Upper lobe of left lung (tissue), 6 donors: ENCODE measurements at regions not wholly inside any gene's neighbourhood (a gene's known extent, or its start where the extent isn't known, plus 50 kb on each side); places are given as distances from the start of the nearest gene placed in this dataset.

Source experiments
- ATAC-seq, 2 donors: fragments of 200-7000 bp; cut with Tn5 transposase; one replicate each; pipeline ENCODE4 v1.9.1; 2022; ENCODE audit warnings: mild to moderate bottlenecking in 2 of 2, moderate library complexity in 2 of 2; ENCODE audit not compliant: low FRiP score in 2 of 2
- DNase-seq, 2 donors: peaks; one replicate each; pipeline ENCODE4 v3.0.0-alpha.2; 2019 to 2020
- H3K27ac ChIP-seq, 4 donors: fragments of 200-600 bp; sonication (generic); one replicate each; pipeline ENCODE4 v1.5.1; 2016 to 2019
- H3K27me3 ChIP-seq, 4 donors: fragments of 200-600 bp; sonication (generic); one replicate each; pipeline ENCODE4 v1.5.1; 2017 to 2019
- H3K36me3 ChIP-seq, 4 donors: fragments of 200-600 bp; sonication (generic); one replicate each; pipeline ENCODE4 v1.5.1; 2016 to 2019
- H3K4me1 ChIP-seq, 4 donors: fragments of 200-600 bp; sonication (generic); one replicate each; pipeline ENCODE4 v1.5.1; 2018 to 2019
- H3K4me3 ChIP-seq, 4 donors: fragments of 200-600 bp; sonication (generic); one replicate each; pipeline ENCODE4 v1.5.1; 2017 to 2019; ENCODE audit warnings: mild to moderate bottlenecking in 2 of 4, moderate library complexity in 1 of 4
- H3K9me3 ChIP-seq, 4 donors: fragments of 200-600 bp; sonication (generic); one replicate each; pipeline ENCODE4 v1.5.1; 2018 to 2019
- EP300 ChIP-seq, 4 donors: sonication (generic); formaldehyde crosslinking; IDR thresholded peaks; one replicate each; pipeline ENCODE4 v1.5.1; 2017; ENCODE audit warnings: antibody characterized with exemption in 4 of 4, control low read depth in 2 of 4
- POLR2A ChIP-seq, 4 donors: fragments of 450-650 bp; IDR thresholded peaks; one replicate each; pipeline ENCODE4 v1.5.1; 2016 to 2017; ENCODE audit warnings: antibody characterized with exemption in 4 of 4, mild to moderate bottlenecking in 2 of 4
- POLR2AphosphoS5 ChIP-seq, 2 donors: sonication (generic); formaldehyde crosslinking; IDR thresholded peaks; one replicate each; pipeline ENCODE4 v1.5.1; 2017; ENCODE audit warnings: antibody characterized with exemption in 2 of 2
- WGBS, 2 donors: methylation state at CpG; one replicate each; pipeline ENCODE4 v1.1.5; 2017 to 2018; 5-methylcytosine and 5-hydroxymethylcytosine counted together
- TF ChIP-seq, protein P1 (sequence below), 6 experiments: fragments of 450-650 bp in 4 of 6; fragments of 200-600 bp in 2 of 6; sonication (generic) in 2 of 6; IDR thresholded peaks; one replicate each; pipeline ENCODE4 v1.5.1; 2016 to 2019; ENCODE audit warnings: antibody characterized with exemption in 6 of 6
- donor health status: DM: no; HTN: no; CAD: no; lungs with moderate emphysema.
- donor health status: DM: no; HTN: yes; CAD: no; lungs with severe emphysema.

DNA sequence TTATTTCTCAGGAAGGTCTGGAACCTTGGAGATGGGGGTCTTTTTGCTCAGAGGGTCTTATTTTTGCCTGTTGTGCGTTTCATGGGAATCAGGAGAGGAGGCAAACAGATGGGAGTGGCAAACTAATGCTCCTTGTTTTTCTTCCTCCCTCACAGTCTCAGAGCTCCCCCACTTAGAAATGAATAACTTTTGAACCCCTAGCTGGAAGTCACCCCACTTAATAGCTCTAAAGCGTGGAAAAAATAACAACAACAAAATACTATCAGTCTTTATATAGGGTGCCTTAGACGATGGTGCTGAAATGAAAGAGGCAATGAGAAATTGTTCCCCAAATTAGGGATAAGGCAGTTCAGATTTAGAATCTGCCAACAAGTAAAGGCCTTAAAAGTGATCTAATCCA, 76.8 kb upstream of the BDNF start:
- H3K27me3 ChIP-seq = no peaks in the 10 kb centered on the region
- no peak overlapping the region for H3K4me3 ChIP-seq
- DNase-seq (no peak), ATAC-seq (no peak)
- no peaks in the 10 kb centered on the region for H3K4me1 ChIP-seq
- H3K9me3 ChIP-seq = no peaks in the 10 kb centered on the region
- no peak overlapping the region for H3K27ac ChIP-seq
- TF ChIP-seq, protein P1, sequence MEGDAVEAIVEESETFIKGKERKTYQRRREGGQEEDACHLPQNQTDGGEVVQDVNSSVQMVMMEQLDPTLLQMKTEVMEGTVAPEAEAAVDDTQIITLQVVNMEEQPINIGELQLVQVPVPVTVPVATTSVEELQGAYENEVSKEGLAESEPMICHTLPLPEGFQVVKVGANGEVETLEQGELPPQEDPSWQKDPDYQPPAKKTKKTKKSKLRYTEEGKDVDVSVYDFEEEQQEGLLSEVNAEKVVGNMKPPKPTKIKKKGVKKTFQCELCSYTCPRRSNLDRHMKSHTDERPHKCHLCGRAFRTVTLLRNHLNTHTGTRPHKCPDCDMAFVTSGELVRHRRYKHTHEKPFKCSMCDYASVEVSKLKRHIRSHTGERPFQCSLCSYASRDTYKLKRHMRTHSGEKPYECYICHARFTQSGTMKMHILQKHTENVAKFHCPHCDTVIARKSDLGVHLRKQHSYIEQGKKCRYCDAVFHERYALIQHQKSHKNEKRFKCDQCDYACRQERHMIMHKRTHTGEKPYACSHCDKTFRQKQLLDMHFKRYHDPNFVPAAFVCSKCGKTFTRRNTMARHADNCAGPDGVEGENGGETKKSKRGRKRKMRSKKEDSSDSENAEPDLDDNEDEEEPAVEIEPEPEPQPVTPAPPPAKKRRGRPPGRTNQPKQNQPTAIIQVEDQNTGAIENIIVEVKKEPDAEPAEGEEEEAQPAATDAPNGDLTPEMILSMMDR (IDR thresholded peaks at IDR 0.05) = no peak
- TF ChIP-seq POLR2A (IDR thresholded peaks at IDR 0.05) = no peak
- no peak for TF ChIP-seq POLR2AphosphoS5 (IDR thresholded peaks at IDR 0.05)
- no peak for TF ChIP-seq EP300 (IDR thresholded peaks at IDR 0.05)
- 69 to 74% methylated on average over 3 of the region's 3 CpGs for WGBS, 2 donors
- H3K36me3 ChIP-seq = no peaks in the 10 kb centered on the region

DNA sequence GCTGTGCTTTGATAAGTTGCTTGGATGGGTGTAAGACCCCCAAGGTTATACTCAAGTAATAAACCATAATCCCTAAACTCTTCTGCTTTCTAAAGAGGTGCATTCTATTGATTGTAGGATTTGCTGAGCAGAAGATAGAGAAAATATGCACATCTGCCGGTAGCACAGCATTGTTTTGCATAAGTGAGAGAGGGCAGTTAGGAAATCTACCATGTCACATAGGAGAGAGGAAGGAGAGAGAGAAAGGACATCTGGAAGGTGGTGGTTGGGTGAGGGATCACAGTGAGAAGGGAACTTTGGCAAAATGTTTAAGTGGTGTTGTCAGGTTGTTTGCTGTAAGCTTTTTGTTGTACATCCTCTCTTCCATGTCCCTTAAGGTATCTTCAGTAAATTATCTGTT, 73.6 kb upstream of the BDNF start:
- H3K4me1 ChIP-seq = no peaks in the 10 kb centered on the region
- no peaks in the 10 kb centered on the region for H3K27me3 ChIP-seq
- DNase-seq = no peak
- WGBS, 2 donors = 68 to 74% methylated on average over 1 of the region's 1 CpG
- no peaks in the 10 kb centered on the region for H3K36me3 ChIP-seq
- ATAC-seq = no peak
- no peaks in the 10 kb centered on the region for H3K9me3 ChIP-seq
- no peak overlapping the region for H3K27ac ChIP-seq
- TF ChIP-seq POLR2A (IDR thresholded peaks at IDR 0.05) (no peak), EP300 (IDR thresholded peaks at IDR 0.05) (no peak), POLR2AphosphoS5 (IDR thresholded peaks at IDR 0.05) (no peak)
- TF ChIP-seq, protein P1 (IDR thresholded peaks at IDR 0.05) = no peak
- H3K4me3 ChIP-seq = no peak overlapping the region

DNA sequence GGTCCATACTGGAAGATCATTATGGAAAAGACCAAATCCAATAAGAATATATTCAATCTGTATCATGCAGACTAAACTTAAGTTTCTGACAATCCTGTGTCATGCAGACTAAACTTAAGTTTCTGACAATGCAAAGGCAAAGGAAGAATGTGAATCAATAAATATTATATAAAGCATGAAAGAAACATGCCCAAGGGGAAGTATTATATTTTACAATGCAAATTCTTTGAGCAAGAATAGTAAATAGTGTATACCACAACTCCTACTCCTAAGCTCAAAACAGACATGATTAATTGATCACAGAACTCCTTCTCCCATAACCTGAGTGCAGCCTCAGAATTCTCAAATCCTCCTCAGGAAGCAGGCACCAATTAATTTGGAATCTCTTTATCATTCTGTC, 71.3 kb upstream of the BDNF start:
- no peak overlapping the region for H3K4me3 ChIP-seq
- no peak for TF ChIP-seq POLR2AphosphoS5 (IDR thresholded peaks at IDR 0.05)
- TF ChIP-seq, protein P1 (IDR thresholded peaks at IDR 0.05) = no peak
- no peak for TF ChIP-seq EP300 (IDR thresholded peaks at IDR 0.05)
- no peak for TF ChIP-seq POLR2A (IDR thresholded peaks at IDR 0.05)
- no peak for DNase-seq
- H3K9me3 ChIP-seq = no peaks in the 10 kb centered on the region
- H3K27ac ChIP-seq = no peak overlapping the region
- ATAC-seq = no peak
- H3K36me3 ChIP-seq = no peaks in the 10 kb centered on the region
- H3K4me1 ChIP-seq = no peaks in the 10 kb centered on the region
- H3K27me3 ChIP-seq = no peaks in the 10 kb centered on the region

DNA sequence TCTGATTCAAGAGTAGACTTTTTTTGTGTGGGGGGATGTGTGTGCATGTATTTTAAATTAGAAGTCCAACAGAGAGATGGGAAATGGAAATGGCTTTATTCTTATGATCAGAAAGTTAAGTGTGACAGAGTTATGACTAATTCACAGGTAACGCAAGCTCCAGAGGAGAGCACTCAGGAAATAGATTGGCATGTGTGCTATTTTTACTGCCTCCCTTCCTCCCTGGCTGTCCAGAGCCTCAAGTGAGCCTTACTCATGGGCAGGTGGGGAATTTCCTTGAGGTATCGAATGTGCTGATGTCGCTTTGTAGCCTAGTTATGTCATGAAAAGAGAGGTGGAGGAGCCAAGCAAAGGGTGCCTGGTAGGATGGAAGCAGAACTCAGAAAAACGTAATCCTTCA, 70.3 kb upstream of the BDNF start:
- H3K4me3 ChIP-seq = no peak overlapping the region
- 53 to 71% methylated on average over 4 of the region's 4 CpGs for WGBS, 2 donors
- ATAC-seq = peak in 1 of 2 donors; percentile 24
- H3K27ac ChIP-seq = no peak overlapping the region
- no peaks in the 10 kb centered on the region for H3K4me1 ChIP-seq
- TF ChIP-seq, protein P1 (IDR thresholded peaks at IDR 0.05) = no peak
- no peak for TF ChIP-seq EP300 (IDR thresholded peaks at IDR 0.05)
- no peak for TF ChIP-seq POLR2AphosphoS5 (IDR thresholded peaks at IDR 0.05)
- no peak for TF ChIP-seq POLR2A (IDR thresholded peaks at IDR 0.05)
- H3K36me3 ChIP-seq = no peaks in the 10 kb centered on the region
- DNase-seq = peak in 1 of 2 donors; percentile 36
- no peaks in the 10 kb centered on the region for H3K9me3 ChIP-seq
- no peaks in the 10 kb centered on the region for H3K27me3 ChIP-seq

DNA sequence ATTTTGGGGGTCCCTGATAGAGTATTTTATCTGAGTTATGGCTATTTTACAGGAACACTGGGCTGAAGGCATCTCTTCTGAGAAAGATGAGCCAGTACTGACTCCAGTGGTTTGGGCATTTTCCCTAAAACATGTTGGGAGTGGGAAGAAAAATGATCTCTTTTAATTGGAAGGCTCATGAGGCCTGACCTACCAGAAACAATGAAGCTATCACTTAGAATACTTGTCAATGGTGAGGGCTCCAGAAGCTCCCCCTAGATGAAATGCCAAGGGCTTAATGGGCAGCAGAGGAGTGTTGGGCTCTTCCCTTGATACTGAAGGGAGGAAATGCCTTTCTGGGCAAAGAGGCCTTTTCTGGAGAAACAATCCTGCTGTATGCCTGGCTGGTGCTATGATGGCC, 63.5 kb upstream of the BDNF start:
- Histone ChIP-seq H3K4me1 (no peaks in the 10 kb centered on the region), H3K27ac (no peak overlapping the region), H3K9me3 (no peaks in the 10 kb centered on the region), H3K4me3 (no peak overlapping the region), H3K27me3 (no peaks in the 10 kb centered on the region), H3K36me3 (no peaks in the 10 kb centered on the region)
- TF ChIP-seq POLR2AphosphoS5 (IDR thresholded peaks at IDR 0.05) (no peak), EP300 (IDR thresholded peaks at IDR 0.05) (no peak), POLR2A (IDR thresholded peaks at IDR 0.05) (no peak)
- TF ChIP-seq, protein P1 (IDR thresholded peaks at IDR 0.05) = no peak
- ATAC-seq (no peak), DNase-seq (no peak)
